HepG2 (cell line): ENCODE measurements at regions not wholly inside any gene's neighbourhood (a gene's known extent, or its start where the extent isn't known, plus 50 kb on each side); places are given as distances from the start of the nearest gene placed in this dataset.

Experiments
- CBFB ChIP-seq: sonication (generic); formaldehyde crosslinking; IDR thresholded peaks from 2 replicates; pipeline ENCODE4 v1.4.0; 2020; ENCODE audit warnings: missing genetic modification reagents
- CTCF ChIP-seq: sonication (generic); formaldehyde crosslinking; IDR thresholded peaks from 2 replicates; pipeline ENCODE4 v1.5.0; 2020; ENCODE audit warnings: mild to moderate bottlenecking, missing genetic modification reagents, moderate library complexity
- EP300 ChIP-seq, 3 experiments: sonication (generic) in 1 of 3; formaldehyde crosslinking in 1 of 3; IDR thresholded peaks; 2 replicates each; pipeline versions ENCODE4 v1.5.1 to v1.6.1; 2011 to 2020; ENCODE audit warnings: low read depth in 2 of 3, low read length in 2 of 3, borderline replicate concordance in 1 of 3, improper control_type of control experiment in 1 of 3, mild to moderate bottlenecking in 1 of 3, missing genetic modification reagents in 1 of 3, moderate library complexity in 1 of 3
- FOXM1 ChIP-seq: sonication (generic); formaldehyde crosslinking; IDR thresholded peaks from 2 replicates; pipeline ENCODE4 v1.5.0; 2020; ENCODE audit warnings: missing genetic modification reagents
- HNF4G ChIP-seq, 2 experiments: sonication (generic) in 1 of 2; formaldehyde crosslinking in 1 of 2; IDR thresholded peaks; 2 replicates each; pipeline versions ENCODE4 v1.4.0 to v1.6.1; 2011 to 2020; ENCODE audit warnings: borderline replicate concordance in 2 of 2, low read depth in 2 of 2, mild to moderate bottlenecking in 2 of 2, low read length in 1 of 2, missing genetic modification reagents in 1 of 2, moderate library complexity in 1 of 2
- IRF2 ChIP-seq: IDR thresholded peaks from 2 replicates; pipeline ENCODE4 v1.6.1; 2018; ENCODE audit warnings: missing genetic modification reagents, missing compliant biosample characterization
- POLR2A ChIP-seq, 2 experiments: IDR thresholded peaks; 2 replicates each; pipeline ENCODE4 v1.6.1; 2011; ENCODE audit warnings: low read depth in 2 of 2, low read length in 2 of 2, mild to moderate bottlenecking in 1 of 2, moderate library complexity in 1 of 2; ENCODE audit not compliant: insufficient read depth in 1 of 2
- SETDB1 ChIP-seq: sonication (generic); formaldehyde crosslinking; IDR thresholded peaks from 2 replicates; pipeline ENCODE4 v1.5.1; 2020; ENCODE audit warnings: missing genetic modification reagents, mild to moderate bottlenecking, borderline replicate concordance
- SP4 ChIP-seq: sonication (generic); formaldehyde crosslinking; IDR thresholded peaks from 2 replicates; pipeline ENCODE4 v1.8.1; 2023; ENCODE audit warnings: mild to moderate bottlenecking, missing genetic modification reagents
- SRF ChIP-seq: IDR thresholded peaks from 2 replicates; pipeline ENCODE4 v1.6.1; 2011; ENCODE audit warnings: mild to moderate bottlenecking, low read depth, low read length, moderate library complexity
- TF ChIP-seq, protein P1 (sequence below): IDR thresholded peaks from 2 replicates; pipeline ENCODE4 v1.6.1; 2016; ENCODE audit warnings: control low read depth
- TF ChIP-seq, protein P2 (sequence below): sonication (generic); formaldehyde crosslinking; IDR thresholded peaks from 2 replicates; pipeline ENCODE4 v1.4.0; 2020; ENCODE audit warnings: missing genetic modification reagents

GRCh38 chr6:155913816-155914215 lies 458.2 kb upstream of the NOX3 start:
- TF ChIP-seq HNF4G (IDR thresholded peaks at IDR 0.05; ENCODE audit: borderline replicate concordance, low read depth, low read length) (no peak), HNF4G (CRISPR knock-in tag; IDR thresholded peaks at IDR 0.05; ENCODE audit: borderline replicate concordance, low read depth) (no peak), POLR2A (IDR thresholded peaks at IDR 0.05; ENCODE audit: insufficient read depth in 1 of 2, low read depth in 2 of 2, low read length in 2 of 2) (no peak), SRF (no peak), IRF2 (CRISPR knock-in tag) (no peak), CTCF (CRISPR knock-in tag) (no peak), SETDB1 (CRISPR knock-in tag) (no peak), EP300 (IDR thresholded peaks at IDR 0.05; ENCODE audit: low read depth in 2 of 2, low read length in 2 of 2) (no peak), EP300 (CRISPR knock-in tag; IDR thresholded peaks at IDR 0.05; ENCODE audit: borderline replicate concordance) (no peak), FOXM1 (CRISPR knock-in tag) (no peak), SP4 (CRISPR knock-in tag) (no peak), CBFB (no peak)
- TF ChIP-seq, protein P1, sequence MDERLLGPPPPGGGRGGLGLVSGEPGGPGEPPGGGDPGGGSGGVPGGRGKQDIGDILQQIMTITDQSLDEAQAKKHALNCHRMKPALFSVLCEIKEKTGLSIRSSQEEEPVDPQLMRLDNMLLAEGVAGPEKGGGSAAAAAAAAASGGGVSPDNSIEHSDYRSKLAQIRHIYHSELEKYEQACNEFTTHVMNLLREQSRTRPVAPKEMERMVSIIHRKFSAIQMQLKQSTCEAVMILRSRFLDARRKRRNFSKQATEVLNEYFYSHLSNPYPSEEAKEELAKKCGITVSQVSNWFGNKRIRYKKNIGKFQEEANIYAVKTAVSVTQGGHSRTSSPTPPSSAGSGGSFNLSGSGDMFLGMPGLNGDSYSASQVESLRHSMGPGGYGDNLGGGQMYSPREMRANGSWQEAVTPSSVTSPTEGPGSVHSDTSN (CRISPR knock-in tag): no peak
- TF ChIP-seq, protein P2, sequence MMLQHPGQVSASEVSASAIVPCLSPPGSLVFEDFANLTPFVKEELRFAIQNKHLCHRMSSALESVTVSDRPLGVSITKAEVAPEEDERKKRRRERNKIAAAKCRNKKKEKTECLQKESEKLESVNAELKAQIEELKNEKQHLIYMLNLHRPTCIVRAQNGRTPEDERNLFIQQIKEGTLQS (CRISPR knock-in tag): no peak
